Stimulated activated CD8-positive, alpha-beta memory T cell treated with anti-CD3 and anti-CD28 coated beads, Interleukin-12 subunit alpha, Interleukin-12 subunit beta, amount 100 ng/mL, for 1 hour (primary cell): ENCODE measurements at regions not wholly inside any gene's neighbourhood (a gene's known extent, or its start where the extent isn't known, plus 50 kb on each side); places are given as distances from the start of the nearest gene placed in this dataset.

Source experiments
- DNase-seq: peaks from one replicate; pipeline ENCODE4 v3.0.0-alpha.2; 2020; ENCODE audit warnings: low read depth

- no peak for DNase-seq
Observed at GRCh38 chr4:189279188-189279587, 661.5 kb upstream of the FRG1 start.

- no peak for DNase-seq
Observed at GRCh38 chr4:189285377-189285776, 655.3 kb upstream of the FRG1 start.

DNA sequence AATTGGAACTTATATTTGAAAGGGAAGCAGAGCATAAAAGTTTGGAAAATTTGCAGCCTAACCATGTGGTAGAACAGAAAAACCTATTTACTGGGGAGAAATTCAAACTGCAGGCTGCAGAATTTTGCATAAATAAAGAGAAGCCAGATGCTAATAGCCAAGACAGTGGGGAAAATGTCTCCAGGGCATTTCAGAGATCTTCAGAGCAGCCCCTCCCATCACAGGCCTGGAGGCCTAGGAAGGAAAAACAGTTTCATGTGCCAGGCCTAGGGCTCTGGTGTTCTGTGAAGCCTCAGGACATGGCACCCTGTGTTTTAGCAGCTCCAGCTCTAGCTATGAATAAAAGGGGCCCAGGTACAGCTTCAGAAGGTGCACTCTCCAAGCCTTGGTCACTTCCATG lies 648.7 kb upstream of the FRG1 start:
- no peak for DNase-seq

DNA sequence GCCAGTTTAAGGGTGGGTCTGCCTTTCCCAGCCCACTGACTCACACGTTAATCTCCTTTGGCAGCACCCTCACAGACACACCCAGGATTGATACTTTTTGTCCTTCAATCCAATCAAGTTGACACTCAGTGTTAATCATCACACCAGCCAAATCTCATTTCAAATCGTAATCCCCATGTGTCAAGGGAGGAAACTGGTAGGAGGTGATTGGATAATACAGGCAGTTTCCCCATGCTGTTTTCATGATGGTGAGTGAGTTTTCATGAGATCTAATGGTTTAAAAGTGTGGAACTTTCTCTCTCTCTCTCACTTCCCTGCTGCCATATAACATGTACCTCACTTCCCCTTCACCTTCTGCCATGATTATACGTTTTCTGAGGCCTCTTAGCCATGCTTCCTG lies 647.2 kb upstream of the FRG1 start:
- no peak for DNase-seq

DNA sequence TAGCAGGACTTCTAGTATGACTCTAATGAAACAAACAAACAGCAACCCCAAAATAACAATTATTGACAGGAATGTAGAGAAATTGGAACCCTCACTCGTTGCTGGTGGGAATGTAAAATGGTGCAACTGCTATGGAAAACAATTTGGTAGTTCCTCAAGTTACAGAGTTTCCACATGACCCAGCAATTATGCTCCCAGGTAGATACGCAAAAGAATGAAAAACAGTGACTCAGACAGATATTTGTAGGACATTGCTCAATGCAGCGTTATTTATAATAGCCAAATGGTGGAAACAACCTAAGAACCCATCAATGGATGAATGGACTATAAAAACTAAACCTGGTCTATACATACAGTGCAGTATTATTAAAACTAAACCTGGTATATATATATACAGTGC lies 646.1 kb upstream of the FRG1 start:
- no peak for DNase-seq

DNA sequence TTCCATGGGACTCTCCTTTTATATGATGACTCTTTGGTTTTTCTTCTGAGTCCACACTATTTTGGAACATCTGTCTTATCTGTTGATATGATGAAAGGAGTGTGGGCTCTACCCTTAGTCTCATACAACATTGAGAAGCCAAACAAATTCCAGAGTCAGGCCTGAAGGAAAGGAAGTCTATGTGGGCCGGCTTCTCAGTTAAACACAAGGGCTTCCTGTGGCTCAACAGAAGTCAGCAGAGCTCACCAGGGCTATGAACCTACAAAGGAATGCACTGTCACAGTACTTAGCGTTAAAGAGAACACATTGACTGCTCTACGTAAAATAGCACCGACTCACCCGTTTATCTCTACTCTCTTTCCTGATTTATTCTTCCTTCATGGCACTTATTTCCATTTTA lies 641.0 kb upstream of the FRG1 start:
- no peak for DNase-seq

DNA sequence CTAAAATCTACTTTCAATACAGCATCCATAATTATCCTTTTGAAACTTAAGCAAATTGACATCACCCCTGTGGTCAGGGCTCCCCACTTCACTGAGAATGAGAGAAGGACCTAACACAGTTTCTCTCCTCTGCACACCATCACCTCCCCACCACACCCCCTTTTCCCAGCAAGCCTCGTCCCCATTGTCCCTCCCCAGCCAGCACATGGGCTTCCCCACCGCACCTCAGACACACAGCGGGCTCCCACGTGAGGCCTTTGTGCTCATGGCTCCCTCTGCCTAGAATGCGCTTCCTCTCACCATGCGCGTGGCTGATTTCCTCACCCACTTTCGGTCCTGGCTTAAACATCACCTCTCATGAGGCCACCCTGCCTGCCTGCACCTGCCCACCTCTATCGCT lies 639.0 kb upstream of the FRG1 start:
- DNase-seq, result no peak

DNA sequence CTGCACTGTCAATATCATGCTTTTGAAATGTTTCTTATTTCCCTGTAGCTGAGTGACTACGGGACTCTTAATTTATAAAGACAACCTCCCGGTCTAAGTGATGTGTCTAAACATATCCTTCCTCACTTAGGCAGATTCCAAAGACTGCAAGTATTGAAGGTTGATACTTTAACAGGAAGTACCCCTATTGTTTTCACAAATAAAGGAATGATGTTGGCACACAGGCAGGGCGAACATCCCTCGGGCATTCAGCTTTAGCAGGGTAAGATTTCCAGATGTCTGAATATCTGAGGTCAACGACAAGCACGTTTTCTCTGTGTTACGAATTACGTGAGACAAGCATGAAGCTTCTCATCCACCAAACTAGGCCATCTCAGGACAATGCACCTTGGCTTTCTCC lies 638.0 kb upstream of the FRG1 start:
- DNase-seq, result no peak

- no peak for DNase-seq
Observed at GRCh38 chr4:189304167-189304566, 636.5 kb upstream of the FRG1 start.

GRCh38 chr4:189304809-189305208 lies 635.9 kb upstream of the FRG1 start:
- DNase-seq, result no peak

- no peak for DNase-seq
Observed at GRCh38 chr4:189305500-189305899, 635.2 kb upstream of the FRG1 start.

DNA sequence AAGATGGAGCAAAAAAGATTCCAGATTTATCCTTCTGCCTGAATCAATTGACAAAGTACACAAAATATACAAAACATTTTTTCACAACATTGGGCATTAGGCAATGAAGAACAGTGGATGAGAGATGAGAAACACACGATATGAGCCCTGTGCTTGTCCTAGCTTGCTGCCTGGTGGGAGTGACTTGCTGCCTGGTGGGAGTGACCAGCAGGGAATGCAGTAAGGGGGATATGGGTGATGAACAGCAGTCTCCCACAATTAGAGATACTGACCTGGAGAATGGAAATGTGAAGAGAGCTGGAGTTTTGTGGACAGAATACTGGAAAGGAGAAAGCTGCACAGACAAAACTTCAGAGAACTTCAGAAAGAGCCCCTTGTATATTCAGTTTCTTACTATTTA lies 629.4 kb upstream of the FRG1 start:
- DNase-seq, result no peak

DNA sequence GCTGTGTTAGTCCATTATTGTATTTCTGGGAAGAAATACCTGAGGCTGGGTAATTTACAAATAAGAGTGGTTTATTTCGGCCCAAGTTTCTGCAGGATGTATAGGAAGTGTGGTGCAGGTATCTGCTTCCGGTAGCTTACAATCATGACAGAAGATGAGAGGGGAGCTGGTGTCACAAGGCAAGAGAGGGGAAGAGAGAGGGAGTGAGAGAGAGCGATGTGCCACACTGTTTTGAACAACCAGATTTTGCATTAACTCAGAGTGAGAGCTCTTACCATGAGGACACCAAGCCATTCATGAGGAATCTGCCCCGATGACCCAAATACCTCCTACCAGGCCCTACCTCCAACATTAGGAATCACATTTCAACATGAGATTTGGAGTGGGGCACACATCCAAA lies 627.6 kb upstream of the FRG1 start:
- no peak for DNase-seq

GRCh38 chr4:189313861-189314513 lies 626.7 kb upstream of the FRG1 start:
- DNase-seq, result no peak

DNA sequence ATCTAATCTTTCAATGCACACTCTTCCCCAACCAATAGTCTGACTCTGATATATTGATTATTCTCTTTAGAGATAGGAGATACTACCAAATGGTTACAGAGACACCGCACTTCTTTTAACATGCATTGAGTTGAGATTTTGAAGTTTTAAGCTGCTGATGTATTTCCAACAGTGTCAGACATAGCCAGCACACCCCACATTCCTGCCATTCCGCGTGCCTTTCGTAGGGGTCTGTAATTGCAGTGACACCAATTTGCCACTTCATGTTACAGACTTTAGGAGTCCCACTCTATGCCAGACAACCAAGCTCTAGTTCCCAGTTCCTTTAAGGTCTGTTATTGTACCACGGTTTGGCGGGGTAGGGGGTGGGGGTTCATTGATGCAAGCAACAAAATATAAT lies 618.2 kb upstream of the FRG1 start:
- DNase-seq, result no peak

DNA sequence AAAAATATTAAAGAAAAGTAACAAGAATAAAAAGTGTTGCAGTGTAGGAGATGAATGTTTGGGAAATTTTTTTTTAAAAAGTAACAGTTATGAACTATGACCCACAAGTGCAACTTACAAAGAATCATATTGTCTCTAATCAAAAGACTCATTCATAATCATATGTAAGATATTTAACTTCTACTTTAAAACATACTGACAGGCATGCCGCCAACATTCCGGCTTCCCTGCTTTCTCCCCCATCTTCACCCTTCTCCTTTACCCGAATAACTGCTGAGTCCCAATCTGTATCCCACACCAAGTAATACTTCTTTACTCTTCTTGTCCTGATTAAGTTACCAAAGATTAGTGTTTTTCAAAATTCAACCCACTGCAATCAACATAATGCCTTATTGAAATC lies 598.8 kb upstream of the FRG1 start:
- DNase-seq, result no peak

- no peak for DNase-seq
Observed at GRCh38 chr4:189355590-189355989, 585.1 kb upstream of the FRG1 start.

- DNase-seq, result no peak
Observed at GRCh38 chr4:189362364-189362763, 578.3 kb upstream of the FRG1 start.

DNA sequence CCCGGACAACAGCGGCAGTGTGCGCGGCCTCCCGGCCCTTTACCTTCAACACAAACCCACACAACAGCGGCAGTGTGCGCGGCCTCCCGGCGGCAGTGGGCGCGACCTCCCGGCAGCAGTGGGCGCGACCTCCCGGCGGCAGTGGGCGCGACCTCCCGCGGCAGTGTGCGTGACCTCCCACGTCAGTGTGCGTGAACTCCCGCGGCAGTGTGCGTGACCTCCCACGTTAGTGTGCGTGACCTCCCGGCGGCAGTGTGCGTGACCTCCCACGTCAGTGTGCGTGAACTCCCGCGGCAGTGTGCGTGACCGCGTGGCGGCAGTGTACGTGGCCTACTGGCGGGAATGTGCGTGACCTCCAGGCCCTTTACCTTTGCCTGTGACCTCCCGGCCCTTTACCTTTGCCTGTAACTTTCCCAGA lies 576.6 kb upstream of the FRG1 start:
- no peak for DNase-seq

- no peak for DNase-seq
Observed at GRCh38 chr4:189365451-189365850, 575.2 kb upstream of the FRG1 start.

GRCh38 chr4:189367832-189368231 lies 572.8 kb upstream of the FRG1 start:
- no peak for DNase-seq

DNA sequence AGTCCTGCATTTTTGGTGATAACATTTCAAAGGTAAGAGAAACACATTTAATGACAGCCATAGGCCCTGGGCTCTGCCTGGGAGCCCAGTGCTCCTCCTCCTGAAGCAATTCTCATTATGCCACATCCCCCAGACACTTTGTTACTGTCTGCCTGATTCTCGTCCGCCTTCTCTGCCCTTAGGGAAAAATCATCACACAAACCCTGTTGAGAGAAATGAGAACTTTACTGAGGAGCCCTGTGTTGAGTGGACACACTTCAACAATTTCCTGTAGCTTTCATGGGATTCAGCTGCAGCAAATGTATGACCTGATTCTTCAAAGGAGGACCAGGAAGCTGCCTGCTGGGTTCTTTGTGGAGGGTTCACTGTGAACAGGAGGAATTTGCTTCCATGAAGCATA lies 566.5 kb upstream of the FRG1 start:
- DNase-seq, result no peak

DNA sequence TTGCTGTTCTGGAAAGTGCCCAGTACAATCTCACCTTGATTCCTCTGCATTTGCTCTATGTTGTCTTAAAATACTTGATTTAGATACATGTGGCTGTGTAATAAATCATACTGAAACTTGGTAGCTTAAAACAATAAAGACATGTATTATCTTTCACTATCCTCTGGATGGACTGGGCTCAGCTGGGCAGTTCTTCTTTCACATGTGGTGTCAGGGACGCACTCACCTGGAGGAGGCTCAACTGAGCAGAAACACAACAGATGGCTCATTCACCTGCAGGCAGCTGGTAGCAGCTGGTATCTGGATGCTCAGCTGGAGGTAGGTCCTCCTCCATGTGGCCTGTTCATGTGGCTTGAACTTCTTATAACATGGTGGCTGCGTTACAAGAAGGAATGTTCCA lies 563.8 kb upstream of the FRG1 start:
- no peak for DNase-seq

- no peak for DNase-seq
Observed at GRCh38 chr4:189377569-189377968, 563.1 kb upstream of the FRG1 start.

DNA sequence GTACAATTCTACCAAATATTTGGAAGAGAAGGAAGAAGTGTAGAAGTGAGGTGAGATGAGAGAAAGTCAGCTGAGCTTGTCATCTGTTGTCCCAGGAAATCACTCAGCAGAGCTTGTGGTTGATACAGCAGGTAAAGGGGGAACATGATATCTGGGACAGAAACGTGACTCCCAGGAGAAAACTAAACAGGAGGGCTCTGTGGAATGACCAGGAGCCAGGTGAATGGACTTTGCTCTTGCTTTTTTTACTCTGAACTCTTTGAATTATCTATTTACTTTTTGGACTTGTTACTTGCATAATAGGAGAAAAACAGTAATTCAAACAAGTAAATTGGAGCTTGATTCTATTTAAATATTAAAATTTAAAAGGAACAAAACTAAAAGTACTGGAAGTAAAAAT lies 555.6 kb upstream of the FRG1 start:
- no peak for DNase-seq
